GM18907 (cell line): ENCODE measurements at regions not wholly inside any gene's neighbourhood (a gene's known extent, or its start where the extent isn't known, plus 50 kb on each side); places are given as distances from the start of the nearest gene placed in this dataset.

Source experiments
- ATAC-seq: cut with Tn5 transposase; IDR thresholded peaks from one replicate; pipeline ENCODE4 v1.9.1; 2021; ENCODE audit warnings: mild to moderate bottlenecking, moderate library complexity; ENCODE audit not compliant: unreplicated experiment

DNA sequence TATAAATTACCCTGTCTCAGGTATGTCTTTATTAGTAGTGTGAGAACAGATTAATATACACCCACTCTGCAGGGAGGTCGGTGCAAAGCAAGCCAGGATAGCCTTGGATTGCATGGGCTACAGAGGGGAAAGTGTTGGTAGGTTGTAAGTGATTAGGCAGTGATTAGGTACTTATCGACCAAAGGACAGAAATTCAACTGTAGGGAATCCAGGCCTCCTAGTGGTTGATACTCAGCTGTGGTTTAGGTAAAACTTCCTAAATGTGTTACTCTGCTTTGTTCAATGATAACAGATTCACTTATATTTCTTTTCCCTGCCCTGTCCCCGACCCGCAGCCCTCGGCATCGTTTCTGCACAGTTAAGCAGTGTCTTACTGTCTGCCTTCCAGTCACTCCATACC lies 444.0 kb downstream of the FIGN start:
- no peak for ATAC-seq

DNA sequence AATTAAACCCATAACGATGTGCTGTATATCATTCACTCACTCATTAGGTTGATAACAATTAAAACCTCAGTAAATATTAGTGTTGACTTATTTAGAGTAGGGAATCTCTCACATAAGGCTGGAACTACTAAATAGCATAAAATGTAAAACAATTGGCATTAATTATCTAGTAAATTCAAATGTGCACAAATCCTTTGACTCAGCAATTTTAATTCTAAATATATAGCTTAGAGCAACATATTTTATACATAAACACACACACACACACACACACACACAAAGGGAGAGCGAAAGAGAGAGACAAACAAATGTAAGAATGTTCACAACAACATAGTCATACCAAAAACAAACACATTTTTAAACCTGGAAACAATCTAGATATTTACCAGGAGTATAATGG lies 443.1 kb upstream of the KCNH7 start:
- ATAC-seq, result no peak

GRCh38 chr2:163269374-163270021 lies 430.9 kb upstream of the KCNH7 start:
- ATAC-seq, result no peak

GRCh38 chr2:163266772-163267171 lies 428.2 kb upstream of the KCNH7 start:
- ATAC-seq, result no peak

- ATAC-seq, result no peak
These were observed 427.0 kb upstream of the KCNH7 start for GRCh38 chr2:163265562-163265961.

DNA sequence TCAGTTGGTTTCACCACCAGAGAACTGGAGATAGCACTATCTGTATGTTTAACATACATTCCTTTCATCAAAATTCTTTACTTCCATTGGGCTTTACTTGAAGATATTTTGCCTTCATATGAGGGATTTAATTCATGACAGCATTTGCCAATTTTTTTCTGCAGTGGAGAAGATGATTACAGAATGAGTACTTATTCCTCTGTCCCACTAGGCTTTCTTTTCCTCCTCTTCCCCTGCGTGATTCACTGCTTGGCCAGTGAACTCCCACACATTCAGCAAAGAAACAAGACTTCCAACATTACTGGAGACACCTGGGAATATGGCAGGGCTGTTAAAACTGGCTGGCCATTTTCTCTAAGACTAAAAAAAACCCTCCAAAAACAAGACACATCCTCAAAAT lies 425.8 kb upstream of the KCNH7 start:
- ATAC-seq, result no peak

GRCh38 chr2:163259489-163259888 lies 420.9 kb upstream of the KCNH7 start:
- no peak for ATAC-seq

- ATAC-seq, result no peak
These were observed 416.5 kb upstream of the KCNH7 start for GRCh38 chr2:163255086-163255485.

- ATAC-seq, result no peak
These were observed 415.2 kb upstream of the KCNH7 start for GRCh38 chr2:163253621-163254285.

- ATAC-seq, result no peak
These were observed 413.6 kb upstream of the KCNH7 start for GRCh38 chr2:163252199-163252598.

GRCh38 chr2:163248376-163249253 lies 410.0 kb upstream of the KCNH7 start:
- ATAC-seq, result no peak

DNA sequence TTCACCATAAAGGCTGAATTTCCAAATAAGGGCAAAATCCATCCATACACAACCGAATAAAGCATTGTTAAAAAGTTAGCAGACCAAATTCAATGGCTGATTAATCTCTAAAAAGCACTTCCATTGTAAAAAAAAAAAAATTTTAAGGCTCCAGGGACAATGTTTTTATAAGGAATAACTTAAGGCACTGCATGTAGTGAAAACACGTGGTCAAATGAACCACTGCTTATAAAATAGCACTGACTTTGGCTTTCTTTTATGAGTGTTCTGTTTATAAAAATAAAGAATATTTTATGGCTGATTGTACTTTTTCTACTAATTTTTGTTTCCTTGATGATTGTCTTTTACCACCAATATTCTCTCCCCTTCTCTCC lies 409.3 kb upstream of the KCNH7 start:
- ATAC-seq, result no peak

GRCh38 chr2:163247156-163247846 lies 408.7 kb upstream of the KCNH7 start:
- ATAC-seq, result no peak

GRCh38 chr2:163246135-163246534 lies 407.6 kb upstream of the KCNH7 start:
- ATAC-seq, result no peak

- ATAC-seq, result no peak
These were observed 398.0 kb upstream of the KCNH7 start for GRCh38 chr2:163236553-163236952.

DNA sequence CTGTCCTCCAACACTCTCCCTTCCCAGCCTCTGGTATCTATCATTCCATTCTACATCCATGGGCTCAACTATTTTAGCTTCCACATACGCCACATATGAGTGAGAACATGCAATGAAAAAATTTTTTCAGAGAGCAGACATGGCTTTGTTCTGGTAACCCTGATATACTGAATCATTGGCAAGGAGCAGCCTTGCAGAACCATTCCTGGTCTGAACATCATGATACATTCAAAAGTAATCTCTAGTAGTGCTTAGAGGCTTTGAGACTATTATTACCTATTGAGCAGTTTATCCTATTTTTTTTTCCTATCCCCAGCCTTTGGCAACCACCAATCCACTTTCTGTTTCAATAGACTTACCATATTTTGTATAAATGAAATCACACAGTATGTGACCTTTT lies 393.1 kb upstream of the KCNH7 start:
- ATAC-seq, result no peak

DNA sequence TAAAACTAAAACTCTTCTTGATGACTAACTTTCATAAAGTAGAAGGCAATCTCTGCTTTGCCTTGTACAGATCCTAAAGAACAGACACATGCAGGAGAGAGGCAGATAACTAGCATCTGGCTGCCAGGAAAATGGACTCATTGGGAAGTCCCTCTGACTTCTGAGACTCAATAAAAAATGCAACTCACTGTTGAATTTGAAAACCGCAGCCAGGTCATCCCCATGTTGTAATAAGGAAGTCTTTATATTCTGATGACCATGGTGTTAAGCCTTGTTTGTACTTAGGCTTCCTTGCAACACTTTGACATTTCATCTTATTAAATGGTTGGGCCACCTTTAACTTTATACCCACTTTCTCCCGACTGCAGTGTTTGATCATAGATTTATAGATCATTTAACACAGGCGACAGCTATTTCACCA lies 375.1 kb upstream of the KCNH7 start:
- no peak for ATAC-seq

DNA sequence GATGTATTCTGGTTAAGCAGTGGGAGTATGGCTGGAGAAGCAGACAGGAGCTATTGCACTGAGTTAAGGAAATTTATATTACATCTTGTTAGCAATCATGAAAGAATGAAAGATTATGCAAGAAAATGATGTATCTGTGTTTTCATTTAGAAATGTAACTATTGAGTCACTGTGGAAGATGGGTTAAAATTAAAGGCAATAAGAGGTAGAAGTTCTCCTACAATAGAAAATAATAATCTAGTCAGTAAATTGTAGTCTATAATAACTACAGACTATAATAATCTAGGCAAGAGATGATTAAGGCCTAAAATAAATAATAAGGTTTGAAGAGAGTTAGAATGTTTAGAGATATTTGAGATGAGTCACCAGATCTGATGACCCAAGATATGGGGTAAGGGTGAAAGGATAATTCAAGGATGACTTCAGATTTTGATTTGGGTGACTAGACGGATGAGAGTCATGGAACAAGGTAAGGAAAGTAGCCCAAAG lies 371.9 kb upstream of the KCNH7 start:
- no peak for ATAC-seq

DNA sequence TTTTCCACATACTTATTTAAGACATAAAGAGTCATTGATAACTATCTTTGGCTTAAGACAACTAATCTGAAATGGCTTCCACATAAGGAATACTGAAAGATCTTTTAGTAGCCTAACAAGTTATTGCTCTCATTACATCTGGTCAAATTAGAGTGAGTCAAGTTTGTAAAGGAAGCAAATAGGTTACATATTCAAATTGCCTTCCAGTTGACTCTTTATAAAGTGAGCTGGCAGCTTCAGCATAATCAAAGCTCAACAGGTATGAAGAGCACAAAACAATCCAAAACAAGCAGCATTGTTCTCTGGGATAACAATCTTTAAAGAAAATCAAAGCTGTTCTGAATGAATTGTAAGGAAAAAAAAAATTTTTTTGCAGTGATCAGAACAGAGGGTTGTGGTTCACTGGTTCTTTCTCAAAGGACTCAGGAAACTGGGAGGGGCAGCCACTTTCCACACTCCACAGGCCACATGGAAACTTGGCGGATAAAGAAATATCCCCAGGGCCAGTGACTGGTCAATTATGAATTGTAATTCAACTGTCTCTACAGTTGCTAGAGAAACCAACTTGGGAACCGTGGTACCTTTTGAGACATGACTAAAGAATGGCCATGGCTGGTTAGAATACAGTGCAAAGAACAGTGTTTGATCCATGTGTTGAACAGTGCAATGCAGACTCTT lies 369.3 kb upstream of the KCNH7 start:
- ATAC-seq, result no peak

DNA sequence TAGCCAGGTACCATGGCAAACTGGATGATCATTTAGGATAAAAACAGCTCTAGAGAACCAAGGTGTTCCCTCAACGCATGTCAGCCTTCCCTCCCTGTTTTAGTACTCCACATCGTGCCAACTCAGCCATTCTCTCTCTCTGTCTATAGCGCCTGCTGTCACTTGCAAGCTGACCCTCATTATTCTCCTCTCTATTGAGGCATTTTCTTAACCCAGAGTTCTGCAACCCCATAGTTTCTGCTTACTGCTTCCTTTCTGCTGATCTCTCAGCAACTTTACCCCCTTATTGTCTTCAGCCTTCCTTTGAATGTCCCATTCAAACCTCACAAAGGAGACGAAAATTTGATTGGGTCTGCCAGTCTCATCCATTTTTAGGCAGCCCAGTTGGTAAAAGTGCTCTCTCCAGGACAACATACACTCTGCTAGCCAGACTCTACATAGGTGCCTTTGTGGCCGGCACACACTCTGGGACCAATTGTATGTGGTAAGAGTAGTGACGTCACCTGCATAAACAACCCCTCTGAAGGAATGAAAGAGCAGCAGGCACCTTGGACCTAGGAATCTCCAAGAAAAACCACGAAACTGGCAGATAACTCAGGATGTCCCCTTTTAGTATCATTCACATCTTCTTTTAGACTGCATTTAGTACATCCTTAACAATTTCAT lies 367.2 kb upstream of the KCNH7 start:
- no peak for ATAC-seq
